ENCODE measurements at regions not wholly inside any gene's neighbourhood (a gene's known extent, or its start where the extent isn't known, plus 50 kb on each side); places are given as distances from the start of the nearest gene placed in this dataset.

DNA sequence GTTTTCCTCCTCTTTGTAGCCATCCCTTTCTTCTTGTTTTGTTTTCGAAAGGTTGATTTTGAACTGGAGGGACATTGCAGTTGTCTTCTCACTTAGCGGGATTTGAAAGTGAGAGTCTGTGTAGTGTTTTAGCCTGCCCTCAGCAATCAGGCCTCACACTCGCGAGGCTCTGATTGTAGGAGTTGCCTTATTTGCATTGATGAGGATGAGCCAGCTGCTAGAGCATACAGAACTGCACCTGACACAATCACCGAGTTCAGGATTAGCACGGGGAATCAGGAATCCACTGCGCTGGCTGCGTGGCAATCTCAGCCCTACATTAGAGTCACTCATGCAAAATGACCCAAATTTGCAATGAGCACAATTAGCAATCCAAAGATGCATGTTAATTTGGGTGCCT, 122.5 kb upstream of the TMEM161B start:
- H3K4me3 ChIP-seq (ENCODE audit: low read depth, low read length) = no peak overlapping the region
- DNase-seq = no peak
- H3K4me1 ChIP-seq = no peaks in the 10 kb centered on the region
- peaks cover 3% of the 10 kb centered on the region; the same call in 1 of the 2 replicates for H3K27me3 ChIP-seq
- no peaks in the 10 kb centered on the region for H3K9me3 ChIP-seq
- H3K36me3 ChIP-seq = no peaks in the 10 kb centered on the region
- TF ChIP-seq, protein P1, sequence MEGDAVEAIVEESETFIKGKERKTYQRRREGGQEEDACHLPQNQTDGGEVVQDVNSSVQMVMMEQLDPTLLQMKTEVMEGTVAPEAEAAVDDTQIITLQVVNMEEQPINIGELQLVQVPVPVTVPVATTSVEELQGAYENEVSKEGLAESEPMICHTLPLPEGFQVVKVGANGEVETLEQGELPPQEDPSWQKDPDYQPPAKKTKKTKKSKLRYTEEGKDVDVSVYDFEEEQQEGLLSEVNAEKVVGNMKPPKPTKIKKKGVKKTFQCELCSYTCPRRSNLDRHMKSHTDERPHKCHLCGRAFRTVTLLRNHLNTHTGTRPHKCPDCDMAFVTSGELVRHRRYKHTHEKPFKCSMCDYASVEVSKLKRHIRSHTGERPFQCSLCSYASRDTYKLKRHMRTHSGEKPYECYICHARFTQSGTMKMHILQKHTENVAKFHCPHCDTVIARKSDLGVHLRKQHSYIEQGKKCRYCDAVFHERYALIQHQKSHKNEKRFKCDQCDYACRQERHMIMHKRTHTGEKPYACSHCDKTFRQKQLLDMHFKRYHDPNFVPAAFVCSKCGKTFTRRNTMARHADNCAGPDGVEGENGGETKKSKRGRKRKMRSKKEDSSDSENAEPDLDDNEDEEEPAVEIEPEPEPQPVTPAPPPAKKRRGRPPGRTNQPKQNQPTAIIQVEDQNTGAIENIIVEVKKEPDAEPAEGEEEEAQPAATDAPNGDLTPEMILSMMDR (IDR thresholded peaks at IDR 0.05; ENCODE audit: low read depth, low read length) = no peak

DNA sequence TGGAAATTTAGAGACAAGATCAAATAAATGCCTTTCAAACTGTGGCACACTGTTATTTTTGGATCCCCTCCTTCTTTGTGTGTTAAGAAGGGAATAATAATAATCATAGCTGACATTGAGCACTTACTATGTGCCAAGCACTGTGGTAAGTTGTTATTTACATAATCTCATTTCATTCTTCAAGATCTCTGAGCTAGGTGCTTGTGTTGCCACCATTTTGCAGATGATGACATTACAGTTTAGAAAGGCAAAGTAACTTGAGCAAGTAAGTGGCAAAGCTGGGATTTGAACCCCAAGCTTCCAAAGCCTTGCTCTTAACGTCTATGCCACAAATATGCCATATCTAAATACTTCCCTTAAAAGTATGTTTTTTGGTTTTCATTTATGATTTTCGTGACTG, 121.8 kb upstream of the TMEM161B start:
- Histone ChIP-seq H3K4me3 (ENCODE audit: low read depth, low read length) (no peak overlapping the region), H3K9me3 (no peaks in the 10 kb centered on the region), H3K36me3 (no peaks in the 10 kb centered on the region), H3K4me1 (no peaks in the 10 kb centered on the region), H3K27me3 (peaks cover 3% of the 10 kb centered on the region; the same call in 1 of the 2 replicates)
- TF ChIP-seq, protein P1 (IDR thresholded peaks at IDR 0.05; ENCODE audit: low read depth, low read length) = no peak
- DNase-seq = no peak

DNA sequence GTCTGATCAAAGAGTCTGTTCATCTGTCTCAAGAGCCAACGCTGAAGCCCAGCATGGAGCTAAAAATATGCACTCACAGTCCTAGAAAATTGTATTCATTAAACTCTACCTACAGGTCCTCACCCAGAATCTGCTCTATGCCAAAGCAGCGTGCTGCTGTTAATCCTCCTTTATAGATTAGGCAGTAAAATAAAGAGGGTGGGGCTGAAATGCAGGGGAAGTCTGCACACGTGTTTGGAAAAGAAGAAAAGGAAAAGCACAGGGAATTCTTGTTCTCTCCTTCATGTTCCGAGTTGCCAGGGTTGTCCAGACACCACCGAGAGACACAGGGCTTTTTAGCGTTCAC, 121.4 kb upstream of the TMEM161B start:
- no peak overlapping the region for H3K4me3 ChIP-seq (ENCODE audit: low read depth, low read length)
- no peaks in the 10 kb centered on the region for H3K36me3 ChIP-seq
- H3K27me3 ChIP-seq = peaks cover 3% of the 10 kb centered on the region; the same call in 1 of the 2 replicates
- no peaks in the 10 kb centered on the region for H3K4me1 ChIP-seq
- H3K9me3 ChIP-seq = no peaks in the 10 kb centered on the region
- TF ChIP-seq, protein P1 (IDR thresholded peaks at IDR 0.05; ENCODE audit: low read depth, low read length) = no peak
- DNase-seq = no peak

DNA sequence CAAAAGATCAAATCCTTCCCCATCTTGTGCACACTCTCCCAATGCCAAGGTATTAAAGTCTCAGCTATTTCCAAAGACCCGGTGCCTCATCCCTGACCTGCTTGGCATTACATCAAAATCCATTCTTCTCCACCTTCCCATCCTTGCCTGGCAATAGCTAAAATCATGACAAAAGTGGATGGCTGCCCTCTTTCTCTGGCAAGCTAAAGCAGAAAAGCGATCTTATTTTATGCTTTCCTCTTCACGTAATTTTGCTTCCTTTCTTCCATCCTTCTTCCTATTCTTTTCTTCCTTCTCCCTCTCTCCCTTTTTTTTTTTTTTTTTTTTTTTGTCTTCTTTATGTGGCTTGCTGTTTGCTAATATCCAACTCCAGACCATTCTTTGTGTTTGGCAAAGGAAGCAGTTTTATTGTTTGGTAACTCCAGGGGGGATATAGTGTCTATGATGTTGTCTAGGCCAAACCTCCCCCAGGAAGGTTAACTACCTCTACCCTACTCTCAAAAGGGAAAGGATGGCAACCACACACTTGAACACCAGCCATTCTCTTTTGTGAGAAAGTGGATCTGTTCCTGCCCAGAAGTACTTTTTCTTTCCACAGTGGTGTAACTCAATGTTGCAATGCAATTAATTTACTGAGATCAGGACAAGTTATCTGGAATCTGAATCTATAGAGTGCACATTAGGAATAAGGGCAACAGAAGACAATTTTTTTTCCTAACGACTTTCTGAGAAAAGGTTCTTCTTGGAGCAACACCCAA, 120.9 kb upstream of the TMEM161B start:
- H3K9me3 ChIP-seq = no peaks in the 10 kb centered on the region
- no peak for DNase-seq
- H3K4me1 ChIP-seq = no peaks in the 10 kb centered on the region
- no peaks in the 10 kb centered on the region for H3K36me3 ChIP-seq
- TF ChIP-seq, protein P1 (IDR thresholded peaks at IDR 0.05; ENCODE audit: low read depth, low read length) = no peak
- H3K27me3 ChIP-seq = peaks cover 3% of the 10 kb centered on the region; the same call in 1 of the 2 replicates
- no peak overlapping the region for H3K4me3 ChIP-seq (ENCODE audit: low read depth, low read length)

DNA sequence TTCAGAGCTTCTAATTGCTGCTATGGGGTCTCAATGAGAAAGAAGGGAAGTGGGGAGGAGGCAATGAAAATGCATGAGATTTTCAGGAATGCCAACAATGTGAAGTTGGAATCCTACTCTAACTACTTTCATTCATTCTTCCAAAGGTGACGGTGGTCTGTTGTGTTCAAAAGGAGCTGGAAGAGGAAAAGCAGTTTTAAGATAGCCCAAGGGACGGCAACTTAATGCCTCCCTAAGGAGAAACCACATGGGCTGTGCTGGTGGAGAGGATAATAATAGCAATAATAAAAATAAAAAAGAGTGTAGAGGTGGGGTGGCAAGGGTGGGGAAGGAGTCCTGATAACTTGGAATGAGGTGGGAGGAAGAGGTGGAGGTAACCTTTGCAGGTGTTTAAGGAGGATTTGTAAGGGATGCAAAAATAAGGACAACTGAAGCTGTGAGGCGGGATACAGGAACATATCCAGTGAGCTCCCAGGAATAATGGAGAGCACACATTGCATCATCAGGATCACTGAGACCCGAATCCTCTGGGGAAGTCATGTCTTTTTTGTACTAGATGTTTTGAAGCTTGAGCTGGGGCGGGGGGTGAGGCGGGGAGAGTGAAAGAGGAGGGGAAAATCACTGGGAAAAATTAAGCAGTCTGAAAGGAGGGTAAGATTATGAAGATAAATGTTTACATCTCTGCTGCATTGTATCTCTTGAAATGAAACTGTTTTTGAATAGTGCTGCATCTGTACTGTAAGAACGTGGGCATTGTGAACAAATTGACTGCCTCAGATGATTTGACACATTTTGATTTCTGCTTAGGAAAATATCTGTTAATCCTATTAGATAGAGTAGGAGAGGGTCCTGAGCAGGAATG, 120.1 kb upstream of the TMEM161B start:
- DNase-seq = no peak
- Histone ChIP-seq H3K4me3 (ENCODE audit: low read depth, low read length) (no peak overlapping the region), H3K4me1 (no peaks in the 10 kb centered on the region), H3K27me3 (peaks cover 3% of the 10 kb centered on the region; the same call in 1 of the 2 replicates), H3K9me3 (no peaks in the 10 kb centered on the region), H3K36me3 (no peaks in the 10 kb centered on the region)
- TF ChIP-seq, protein P1 (IDR thresholded peaks at IDR 0.05; ENCODE audit: low read depth, low read length) = no peak
